Neural cell (in vitro differentiated cells): ENCODE measurements at regions not wholly inside any gene's neighbourhood (a gene's known extent, or its start where the extent isn't known, plus 50 kb on each side); places are given as distances from the start of the nearest gene placed in this dataset.
A peak's percentile ranks its signal among the peaks of the same experiment; 100 is the strongest.

ENCODE experiments used
- H2AFZ ChIP-seq: fragments of 200-600, 300-800 bp; sonication (generic), shearing (Covaris generic); 2 replicates; pipeline ENCODE4 v1.6.0; 2014; ENCODE audit warnings: low read depth, mild to moderate bottlenecking, antibody characterized with exemption, low read length, moderate library complexity
- H3F3A ChIP-seq: fragments of 200-600 bp; shearing (Covaris generic); 2 replicates; pipeline ENCODE4 v1.6.1; 2016; ENCODE audit warnings: mild to moderate bottlenecking, moderate library complexity, mixed read lengths, antibody characterized with exemption, low read length; ENCODE audit not compliant: insufficient read depth, poor library complexity, severe bottlenecking
- H3K27ac ChIP-seq: fragments of 200-600, 300-800 bp; sonication (generic), shearing (Covaris generic); 2 replicates; pipeline ENCODE4 v1.5.1; 2014; ENCODE audit warnings: mild to moderate bottlenecking, low read length, moderate library complexity
- H3K27me3 ChIP-seq: fragments of 300-800, 200-600 bp; sonication (generic), shearing (Covaris generic); 2 replicates; pipeline ENCODE4 v1.6.0; 2014; ENCODE audit warnings: mild to moderate bottlenecking, low read depth, low read length, moderate library complexity; ENCODE audit not compliant: insufficient read depth
- H3K36me3 ChIP-seq: fragments of 300-800, 200-600 bp; sonication (generic), shearing (Covaris generic); 2 replicates; pipeline ENCODE4 v1.5.1; 2014; ENCODE audit warnings: mild to moderate bottlenecking, antibody characterized with exemption, low read length, moderate library complexity; ENCODE audit not compliant: insufficient read depth
- H3K4me2 ChIP-seq: fragments of 300-800, 200-600 bp; sonication (generic), shearing (Covaris generic); 2 replicates; pipeline ENCODE4 v1.6.0; 2014; ENCODE audit warnings: mild to moderate bottlenecking, low read length
- H3K4me3 ChIP-seq: fragments of 300-800, 200-600 bp; sonication (generic), shearing (Covaris generic); 2 replicates; pipeline ENCODE4 v1.5.1; 2014; ENCODE audit warnings: mild to moderate bottlenecking, low read length, moderate library complexity
- H3K79me2 ChIP-seq: fragments of 200-600 bp; shearing (Covaris generic); replicated peaks from 2 replicates; pipeline ENCODE4 v1.6.0; 2014; ENCODE audit warnings: mild to moderate bottlenecking, low read length, moderate library complexity; ENCODE audit not compliant: insufficient read depth
- H3K9ac ChIP-seq: fragments of 300-800, 200-600 bp; sonication (generic), shearing (Covaris generic); 2 replicates; pipeline ENCODE4 v1.6.1; 2016; ENCODE audit warnings: mild to moderate bottlenecking, low read length, mixed read lengths
- H3K9me2 ChIP-seq: fragments of 200-600 bp; shearing (Covaris generic); 2 replicates; pipeline ENCODE4 v1.6.1; 2016; ENCODE audit warnings: mild to moderate bottlenecking, low read length, mixed read lengths; ENCODE audit not compliant: insufficient read depth
- H3K9me3 ChIP-seq: fragments of 200-600, 300-800 bp; sonication (generic), shearing (Covaris generic); 2 replicates; pipeline ENCODE4 v1.6.1; 2016; ENCODE audit warnings: mild to moderate bottlenecking, mixed run types, low read length, moderate library complexity, mixed read lengths
- H4K20me1 ChIP-seq: fragments of 200-600 bp; shearing (Covaris generic); 2 replicates; pipeline ENCODE4 v1.6.1; 2016; ENCODE audit warnings: mild to moderate bottlenecking, mixed run types; ENCODE audit not compliant: insufficient read depth
- EP300 ChIP-seq: fragments of 450-650 bp; conservative IDR thresholded peaks from 2 replicates; pipeline ENCODE4 v1.6.1; 2014; ENCODE audit warnings: antibody characterized with exemption, mild to moderate bottlenecking, moderate library complexity; ENCODE audit not compliant: poor library complexity, severe bottlenecking
- EZH2 ChIP-seq: fragments of 200-600, 300-800 bp; shearing (Covaris generic), sonication (generic); IDR thresholded peaks from 2 replicates; pipeline ENCODE4 v1.6.1; 2014; ENCODE audit warnings: antibody characterized with exemption, low read length, borderline replicate concordance, mild to moderate bottlenecking; ENCODE audit not compliant: insufficient read depth, poor library complexity, severe bottlenecking
- MXI1 ChIP-seq: fragments of 450-650 bp; conservative IDR thresholded peaks from 2 replicates; pipeline ENCODE4 v1.6.1; 2014; ENCODE audit warnings: antibody characterized with exemption, mild to moderate bottlenecking; ENCODE audit not compliant: poor library complexity, severe bottlenecking
- POLR2AphosphoS5 ChIP-seq: IDR thresholded peaks from 2 replicates; pipeline ENCODE4 v1.6.1; 2012
- RAD21 ChIP-seq: fragments of 450-650 bp; conservative IDR thresholded peaks from 2 replicates; pipeline ENCODE4 v1.6.1; 2014; ENCODE audit warnings: antibody characterized with exemption, mild to moderate bottlenecking, moderate library complexity
- SMC3 ChIP-seq: fragments of 450-650 bp; conservative IDR thresholded peaks from 2 replicates; pipeline ENCODE4 v1.6.1; 2014; ENCODE audit warnings: antibody characterized with exemption, mild to moderate bottlenecking, moderate library complexity; ENCODE audit not compliant: poor library complexity
- TAF1 ChIP-seq: IDR thresholded peaks from 2 replicates; pipeline ENCODE4 v1.6.1; 2012; ENCODE audit warnings: low read depth
- TF ChIP-seq, protein P1 (sequence below): IDR thresholded peaks from 2 replicates; pipeline ENCODE4 v1.6.1; 2012; ENCODE audit warnings: borderline replicate concordance
- TF ChIP-seq, protein P2 (sequence below): fragments of 450-650 bp; IDR thresholded peaks from 2 replicates; pipeline ENCODE4 v1.5.1; 2014; ENCODE audit warnings: antibody characterized with exemption, mild to moderate bottlenecking, moderate library complexity; ENCODE audit not compliant: poor library complexity, severe bottlenecking

- Histone ChIP-seq H3K9ac (no peak overlapping the region), H3K36me3 (no peaks in the 10 kb centered on the region), H2AFZ (no peak overlapping the region), H3K9me3 (no peaks in the 10 kb centered on the region), H3K4me2 (no peak overlapping the region), H3F3A (no peaks in the 10 kb centered on the region), H3K27me3 (no peaks in the 10 kb centered on the region), H3K4me3 (no peak overlapping the region), H3K79me2 (no peaks in the 10 kb centered on the region), H3K9me2 (no peaks in the 10 kb centered on the region), H4K20me1 (no peaks in the 10 kb centered on the region), H3K27ac (no peak overlapping the region)
- TF ChIP-seq EZH2 (no peak), EP300 (no peak), TAF1 (no peak), MXI1 (no peak), RAD21 (no peak), POLR2AphosphoS5 (no peak), SMC3 (no peak)
- TF ChIP-seq, protein P1, sequence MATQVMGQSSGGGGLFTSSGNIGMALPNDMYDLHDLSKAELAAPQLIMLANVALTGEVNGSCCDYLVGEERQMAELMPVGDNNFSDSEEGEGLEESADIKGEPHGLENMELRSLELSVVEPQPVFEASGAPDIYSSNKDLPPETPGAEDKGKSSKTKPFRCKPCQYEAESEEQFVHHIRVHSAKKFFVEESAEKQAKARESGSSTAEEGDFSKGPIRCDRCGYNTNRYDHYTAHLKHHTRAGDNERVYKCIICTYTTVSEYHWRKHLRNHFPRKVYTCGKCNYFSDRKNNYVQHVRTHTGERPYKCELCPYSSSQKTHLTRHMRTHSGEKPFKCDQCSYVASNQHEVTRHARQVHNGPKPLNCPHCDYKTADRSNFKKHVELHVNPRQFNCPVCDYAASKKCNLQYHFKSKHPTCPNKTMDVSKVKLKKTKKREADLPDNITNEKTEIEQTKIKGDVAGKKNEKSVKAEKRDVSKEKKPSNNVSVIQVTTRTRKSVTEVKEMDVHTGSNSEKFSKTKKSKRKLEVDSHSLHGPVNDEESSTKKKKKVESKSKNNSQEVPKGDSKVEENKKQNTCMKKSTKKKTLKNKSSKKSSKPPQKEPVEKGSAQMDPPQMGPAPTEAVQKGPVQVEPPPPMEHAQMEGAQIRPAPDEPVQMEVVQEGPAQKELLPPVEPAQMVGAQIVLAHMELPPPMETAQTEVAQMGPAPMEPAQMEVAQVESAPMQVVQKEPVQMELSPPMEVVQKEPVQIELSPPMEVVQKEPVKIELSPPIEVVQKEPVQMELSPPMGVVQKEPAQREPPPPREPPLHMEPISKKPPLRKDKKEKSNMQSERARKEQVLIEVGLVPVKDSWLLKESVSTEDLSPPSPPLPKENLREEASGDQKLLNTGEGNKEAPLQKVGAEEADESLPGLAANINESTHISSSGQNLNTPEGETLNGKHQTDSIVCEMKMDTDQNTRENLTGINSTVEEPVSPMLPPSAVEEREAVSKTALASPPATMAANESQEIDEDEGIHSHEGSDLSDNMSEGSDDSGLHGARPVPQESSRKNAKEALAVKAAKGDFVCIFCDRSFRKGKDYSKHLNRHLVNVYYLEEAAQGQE: no peak
- TF ChIP-seq, protein P2, sequence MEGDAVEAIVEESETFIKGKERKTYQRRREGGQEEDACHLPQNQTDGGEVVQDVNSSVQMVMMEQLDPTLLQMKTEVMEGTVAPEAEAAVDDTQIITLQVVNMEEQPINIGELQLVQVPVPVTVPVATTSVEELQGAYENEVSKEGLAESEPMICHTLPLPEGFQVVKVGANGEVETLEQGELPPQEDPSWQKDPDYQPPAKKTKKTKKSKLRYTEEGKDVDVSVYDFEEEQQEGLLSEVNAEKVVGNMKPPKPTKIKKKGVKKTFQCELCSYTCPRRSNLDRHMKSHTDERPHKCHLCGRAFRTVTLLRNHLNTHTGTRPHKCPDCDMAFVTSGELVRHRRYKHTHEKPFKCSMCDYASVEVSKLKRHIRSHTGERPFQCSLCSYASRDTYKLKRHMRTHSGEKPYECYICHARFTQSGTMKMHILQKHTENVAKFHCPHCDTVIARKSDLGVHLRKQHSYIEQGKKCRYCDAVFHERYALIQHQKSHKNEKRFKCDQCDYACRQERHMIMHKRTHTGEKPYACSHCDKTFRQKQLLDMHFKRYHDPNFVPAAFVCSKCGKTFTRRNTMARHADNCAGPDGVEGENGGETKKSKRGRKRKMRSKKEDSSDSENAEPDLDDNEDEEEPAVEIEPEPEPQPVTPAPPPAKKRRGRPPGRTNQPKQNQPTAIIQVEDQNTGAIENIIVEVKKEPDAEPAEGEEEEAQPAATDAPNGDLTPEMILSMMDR: no peak
These were observed 213.4 kb upstream of the ADAMTSL1 start for GRCh38 chr9:18260521-18260920.

DNA sequence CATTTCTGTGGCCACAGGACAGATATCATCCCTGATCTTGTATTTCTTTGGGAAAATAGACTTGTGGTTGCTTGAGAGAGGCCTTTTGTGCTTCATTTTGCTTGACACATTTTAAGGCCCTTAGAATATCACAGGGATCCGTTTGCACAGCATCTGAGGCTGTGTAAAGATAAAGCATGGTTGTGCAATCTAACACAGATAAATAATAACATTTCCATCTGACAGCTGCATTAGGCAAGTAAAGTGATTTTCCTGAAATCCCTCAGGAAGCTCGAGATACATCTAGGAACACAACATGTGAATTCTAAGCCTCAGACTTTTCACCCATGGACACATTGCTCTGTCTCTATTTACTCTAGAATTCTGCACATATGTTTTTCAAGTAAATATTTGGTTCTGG, 212.8 kb upstream of the ADAMTSL1 start:
- Histone ChIP-seq H3K9ac (no peak overlapping the region), H3K9me3 (no peaks in the 10 kb centered on the region), H3K36me3 (no peaks in the 10 kb centered on the region), H3K79me2 (no peaks in the 10 kb centered on the region), H3K4me3 (no peak overlapping the region), H3K9me2 (no peaks in the 10 kb centered on the region), H3K27me3 (no peaks in the 10 kb centered on the region), H4K20me1 (no peaks in the 10 kb centered on the region), H3F3A (no peaks in the 10 kb centered on the region), H3K4me2 (no peak overlapping the region), H2AFZ (no peak overlapping the region), H3K27ac (no peak overlapping the region)
- TF ChIP-seq, protein P1: peak; percentile 87
- no peak for TF ChIP-seq MXI1
